Gastrocnemius medialis (tissue), 4 donors: ENCODE measurements at regions not wholly inside any gene's neighbourhood (a gene's known extent, or its start where the extent isn't known, plus 50 kb on each side); places are given as distances from the start of the nearest gene placed in this dataset.

Experiments used
- ATAC-seq, 2 donors: fragments of 150-250 bp; one replicate each; pipeline ENCODE4 v1.9.1; 2016
- DNase-seq, 2 donors: peaks; one replicate each; pipeline ENCODE4 v3.0.0-alpha.2; 2019
- H3K27ac ChIP-seq, 4 donors: fragments of 200-600 bp; sonication (generic); 1 replicate in 1 of 4; 2 replicates in 3 of 4; pipeline ENCODE4 v1.5.1; 2016 to 2018; ENCODE audit warnings: mild to moderate bottlenecking in 2 of 4, moderate library complexity in 1 of 4
- H3K27me3 ChIP-seq, 3 donors: fragments of 200-600 bp; sonication (generic) in 2 of 3; 1 replicate in 1 of 3; 2 replicates in 2 of 3; pipeline versions ENCODE4 v1.5.1 to v1.6.0; 2016 to 2019; ENCODE audit warnings: mild to moderate bottlenecking in 1 of 3, moderate library complexity in 1 of 3
- H3K36me3 ChIP-seq, 2 donors: fragments of 200-600 bp; sonication (generic) in 1 of 2; one replicate each; pipeline ENCODE4 v1.5.1; 2017 to 2018
- H3K4me1 ChIP-seq, 2 donors: fragments of 200-600 bp; sonication (generic) in 1 of 2; one replicate each; pipeline ENCODE4 v1.5.1; 2016 to 2017; ENCODE audit warnings: mild to moderate bottlenecking in 2 of 2
- H3K4me3 ChIP-seq, 4 donors: fragments of 200-600 bp; sonication (generic) in 3 of 4; 1 replicate in 1 of 4; 2 replicates in 3 of 4; pipeline ENCODE4 v1.5.1; 2016 to 2019; ENCODE audit warnings: mild to moderate bottlenecking in 2 of 4
- H3K9me3 ChIP-seq, 3 donors: fragments of 200-600 bp; sonication (generic) in 2 of 3; 1 replicate in 1 of 3; 2 replicates in 2 of 3; pipeline ENCODE4 v1.5.1; 2016 to 2019
- POLR2A ChIP-seq, 2 donors: fragments of 450-650 bp; IDR thresholded peaks; one replicate each; pipeline ENCODE4 v1.6.1; 2017; ENCODE audit warnings: antibody characterized with exemption in 2 of 2, mild to moderate bottlenecking in 2 of 2, moderate library complexity in 2 of 2
- in situ Hi-C, 4 donors: fragments of 200-750 bp; cut with MboI; loops; one replicate each; pipeline versions ENCODE4 v1.15.0 to v1.8.0; 2017; ENCODE audit warnings: low sequenced_read_pairs in 4 of 4
- intact Hi-C: fragments of 100-400 bp; cut with DNase I; formaldehyde crosslinking; loops from one replicate; pipeline ENCODE4 v1.15.1; 2023; ENCODE audit warnings: low total_unique reads
- TF ChIP-seq, protein P1 (sequence below), 5 experiments: fragments of 450-650 bp in 3 of 5; fragments of 200-600 bp in 2 of 5; sonication (generic) in 2 of 5; IDR thresholded peaks in 4 of 5; conservative IDR thresholded peaks in 1 of 5; 1 replicate in 4 of 5; 2 replicates in 1 of 5; pipeline ENCODE4 v1.5.1; 2016 to 2019; ENCODE audit warnings: antibody characterized with exemption in 5 of 5, mild to moderate bottlenecking in 3 of 5, moderate library complexity in 3 of 5

DNA sequence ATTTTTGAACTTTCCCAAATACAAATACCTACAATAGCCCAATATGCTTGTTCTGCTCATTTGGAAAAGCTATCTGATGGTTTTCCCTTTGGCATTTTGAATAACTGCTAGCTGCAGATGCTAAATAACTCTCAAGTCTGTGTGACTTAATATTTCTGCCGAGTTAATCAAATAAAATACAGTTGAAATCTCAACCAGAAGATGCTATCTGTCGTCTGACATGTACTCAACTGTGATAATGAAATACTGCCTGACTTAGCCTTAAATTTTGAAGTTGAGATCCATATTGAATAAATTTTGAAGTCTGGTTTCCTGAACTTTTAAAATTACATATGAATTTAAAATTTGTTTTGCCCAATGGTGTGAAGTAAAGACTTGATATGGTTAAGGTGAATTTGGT, 204.4 kb upstream of the MEX3C start:
- Histone ChIP-seq H3K27me3 (no peaks in the 10 kb centered on the region), H3K4me3 (no peak overlapping the region), H3K4me1 (no peaks in the 10 kb centered on the region), H3K36me3 (no peaks in the 10 kb centered on the region), H3K27ac (no peak overlapping the region), H3K9me3 (no peaks in the 10 kb centered on the region)
- ATAC-seq (no peak), DNase-seq (no peak)
- TF ChIP-seq, protein P1, sequence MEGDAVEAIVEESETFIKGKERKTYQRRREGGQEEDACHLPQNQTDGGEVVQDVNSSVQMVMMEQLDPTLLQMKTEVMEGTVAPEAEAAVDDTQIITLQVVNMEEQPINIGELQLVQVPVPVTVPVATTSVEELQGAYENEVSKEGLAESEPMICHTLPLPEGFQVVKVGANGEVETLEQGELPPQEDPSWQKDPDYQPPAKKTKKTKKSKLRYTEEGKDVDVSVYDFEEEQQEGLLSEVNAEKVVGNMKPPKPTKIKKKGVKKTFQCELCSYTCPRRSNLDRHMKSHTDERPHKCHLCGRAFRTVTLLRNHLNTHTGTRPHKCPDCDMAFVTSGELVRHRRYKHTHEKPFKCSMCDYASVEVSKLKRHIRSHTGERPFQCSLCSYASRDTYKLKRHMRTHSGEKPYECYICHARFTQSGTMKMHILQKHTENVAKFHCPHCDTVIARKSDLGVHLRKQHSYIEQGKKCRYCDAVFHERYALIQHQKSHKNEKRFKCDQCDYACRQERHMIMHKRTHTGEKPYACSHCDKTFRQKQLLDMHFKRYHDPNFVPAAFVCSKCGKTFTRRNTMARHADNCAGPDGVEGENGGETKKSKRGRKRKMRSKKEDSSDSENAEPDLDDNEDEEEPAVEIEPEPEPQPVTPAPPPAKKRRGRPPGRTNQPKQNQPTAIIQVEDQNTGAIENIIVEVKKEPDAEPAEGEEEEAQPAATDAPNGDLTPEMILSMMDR (IDR thresholded peaks at IDR 0.05 in 4 of 5, conservative IDR thresholded peaks at IDR 0.05 in 1 of 5), result no peak
- no peak for TF ChIP-seq POLR2A (IDR thresholded peaks at IDR 0.05)
- in situ Hi-C loops (no loop called here), intact Hi-C loops (no loop called here)

DNA sequence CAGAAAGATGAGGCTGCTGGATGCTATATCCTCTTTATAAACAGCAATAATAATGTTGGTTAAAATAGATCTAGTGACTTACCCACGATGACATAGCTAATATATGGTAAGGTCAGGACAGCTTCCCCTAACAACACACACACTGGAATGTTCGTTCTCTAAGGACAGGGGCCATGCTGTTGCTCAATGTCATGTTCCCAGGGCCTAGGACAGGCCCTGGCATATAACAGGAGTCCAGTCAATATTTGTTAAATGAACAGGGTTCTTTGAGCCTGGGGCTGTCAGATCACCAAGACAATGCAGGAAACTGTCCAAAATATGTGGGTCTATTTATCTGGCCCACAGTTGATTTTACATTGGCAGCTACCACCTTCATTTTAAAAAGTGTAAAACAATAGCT, 207.1 kb upstream of the MEX3C start:
- H3K4me1 ChIP-seq, result no peaks in the 10 kb centered on the region
- no peaks in the 10 kb centered on the region for H3K27me3 ChIP-seq
- intact Hi-C loops, result no loop called here
- H3K36me3 ChIP-seq, result no peaks in the 10 kb centered on the region
- no peak overlapping the region for H3K27ac ChIP-seq
- ATAC-seq (no peak), DNase-seq (no peak)
- no peak overlapping the region for H3K4me3 ChIP-seq
- no peaks in the 10 kb centered on the region for H3K9me3 ChIP-seq
- in situ Hi-C loops, result no loop called here
- TF ChIP-seq, protein P1 (IDR thresholded peaks at IDR 0.05 in 4 of 5, conservative IDR thresholded peaks at IDR 0.05 in 1 of 5), result no peak
- TF ChIP-seq POLR2A (IDR thresholded peaks at IDR 0.05), result no peak

DNA sequence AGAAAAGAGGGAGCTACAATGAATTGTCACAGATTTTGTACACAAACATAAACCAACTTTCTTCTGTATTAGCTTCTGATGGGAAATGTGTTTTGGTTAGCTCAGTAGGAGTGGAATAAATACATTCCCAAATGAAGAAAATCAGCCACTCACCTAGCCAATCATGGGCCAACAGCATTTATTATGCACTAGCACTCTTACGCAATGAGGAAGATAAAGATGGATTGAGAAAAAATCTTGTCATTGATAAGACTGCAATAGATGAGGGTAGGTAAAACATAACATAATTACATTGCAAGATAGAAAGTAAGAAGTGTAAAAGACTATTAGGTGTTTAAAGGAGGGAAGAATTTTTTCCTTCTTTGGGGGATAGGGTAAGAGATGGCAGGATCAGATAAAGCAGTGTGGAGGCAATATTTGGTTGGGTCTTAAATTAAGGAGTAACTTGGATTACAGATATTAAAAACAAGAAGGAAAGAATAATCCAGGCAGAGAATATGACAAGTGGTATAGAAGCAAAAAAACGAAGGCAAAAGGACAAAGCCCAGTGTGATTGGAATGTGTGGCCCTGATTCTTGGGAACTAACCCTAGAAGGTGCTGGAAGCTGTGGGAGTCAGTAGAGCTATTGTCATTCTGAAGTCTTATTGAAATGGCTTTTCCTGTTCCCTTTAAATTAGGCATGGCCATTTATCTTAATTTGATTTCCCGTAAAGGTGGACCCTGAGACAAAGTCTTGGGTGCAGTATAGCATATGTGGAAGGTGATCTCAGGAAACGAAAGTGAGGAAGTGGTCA, 208.4 kb upstream of the MEX3C start:
- H3K36me3 ChIP-seq, result no peaks in the 10 kb centered on the region
- DNase-seq (no peak), ATAC-seq (no peak)
- no peak overlapping the region for H3K27ac ChIP-seq
- no peaks in the 10 kb centered on the region for H3K27me3 ChIP-seq
- in situ Hi-C loops, result no loop called here
- no peak overlapping the region for H3K4me3 ChIP-seq
- TF ChIP-seq POLR2A (IDR thresholded peaks at IDR 0.05), result no peak
- TF ChIP-seq, protein P1 (IDR thresholded peaks at IDR 0.05 in 4 of 5, conservative IDR thresholded peaks at IDR 0.05 in 1 of 5), result no peak
- H3K4me1 ChIP-seq, result no peaks in the 10 kb centered on the region
- intact Hi-C loops, result no loop called here
- no peaks in the 10 kb centered on the region for H3K9me3 ChIP-seq

DNA sequence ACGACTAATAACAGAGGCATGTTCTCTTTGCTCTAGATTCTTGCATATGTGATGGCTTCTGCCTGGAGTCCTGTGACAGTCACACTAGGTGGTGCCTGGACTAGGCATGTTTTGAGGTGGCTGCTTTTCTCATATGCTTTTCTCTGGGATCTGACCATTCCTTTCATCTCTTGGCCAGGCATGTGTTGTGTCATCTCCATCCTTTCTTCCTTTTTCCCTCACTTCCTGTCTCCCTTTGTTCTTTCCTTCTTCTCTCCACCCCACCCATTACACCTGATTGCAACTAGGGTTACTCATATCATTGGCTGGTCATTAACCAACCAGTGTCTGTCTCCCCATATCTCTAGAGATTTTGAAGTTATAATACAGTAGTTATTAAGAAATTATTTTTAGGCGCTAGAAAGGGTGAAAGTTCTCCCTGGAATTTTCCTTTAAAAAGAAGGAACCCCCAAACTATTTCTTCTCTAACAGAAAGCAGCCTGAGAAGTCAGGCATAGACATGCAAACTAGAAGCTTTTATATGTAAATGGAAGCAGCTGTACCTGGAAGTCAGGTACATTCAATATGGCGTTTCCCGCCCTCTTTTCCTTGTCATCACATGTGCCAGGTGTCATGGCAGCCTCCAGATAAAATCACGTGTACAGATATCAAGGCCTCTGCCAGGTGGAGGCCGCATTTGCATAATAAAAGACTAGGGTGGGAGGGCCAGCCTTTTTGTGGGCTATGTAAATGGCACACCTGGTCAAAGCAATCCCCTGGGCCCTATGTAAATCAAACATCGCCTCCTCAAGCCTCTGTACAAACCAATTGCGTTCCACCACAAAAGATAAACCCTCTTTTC, 220.4 kb upstream of the MEX3C start:
- in situ Hi-C loops, result no loop called here
- H3K9me3 ChIP-seq, result no peaks in the 10 kb centered on the region
- intact Hi-C loops, result no loop called here
- H3K27ac ChIP-seq, result no peak overlapping the region
- no peak overlapping the region for H3K4me3 ChIP-seq
- H3K27me3 ChIP-seq, result no peaks in the 10 kb centered on the region
- H3K36me3 ChIP-seq, result no peaks in the 10 kb centered on the region
- H3K4me1 ChIP-seq, result no peaks in the 10 kb centered on the region
- TF ChIP-seq, protein P1 (IDR thresholded peaks at IDR 0.05 in 4 of 5, conservative IDR thresholded peaks at IDR 0.05 in 1 of 5), result no peak
- no peak for TF ChIP-seq POLR2A (IDR thresholded peaks at IDR 0.05)
- no peak for DNase-seq
- no peak for ATAC-seq
